ENCODE measurements at regions not wholly inside any gene's neighbourhood (a gene's known extent, or its start where the extent isn't known, plus 50 kb on each side); places are given as distances from the start of the nearest gene placed in this dataset.
"Not testable (repeated sequence)": the region's sequence is repeated elsewhere in the genome, so short reads cannot be mapped to it uniquely, and the experiment has no call there.

DNA sequence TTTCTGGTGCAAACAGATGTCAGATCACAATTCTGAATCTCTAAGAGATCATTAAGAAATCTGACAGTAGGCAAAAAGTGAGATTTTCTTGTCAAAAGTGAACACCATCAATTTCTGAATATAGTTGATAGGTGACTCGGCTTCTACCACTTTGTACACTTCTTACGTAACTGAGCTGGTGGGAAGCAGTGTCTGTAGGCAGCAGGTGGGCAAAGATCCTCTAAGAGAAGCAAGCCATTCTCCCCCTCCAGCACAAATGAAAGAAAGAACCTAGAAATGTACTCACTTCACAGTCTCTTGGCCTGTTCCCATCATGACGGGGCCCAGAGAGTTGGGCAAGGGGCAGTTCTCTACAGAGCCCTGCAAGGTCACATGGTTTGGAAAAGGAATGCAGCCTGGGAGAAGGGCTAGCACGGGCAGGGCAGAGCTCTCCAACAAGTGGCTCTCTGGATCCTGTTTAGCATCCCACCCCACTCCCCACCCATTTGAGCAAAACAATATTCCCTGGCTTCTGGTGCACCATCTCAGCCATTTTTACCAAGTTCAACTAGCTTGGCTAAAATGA lies 412.6 kb downstream of the LTN1 start:
- no peak for DNase-seq

GRCh38 chr21:28568692-28569091 lies 424.0 kb downstream of the LTN1 start:
- DNase-seq, result no peak

GRCh38 chr21:28563933-28564332 lies 428.7 kb downstream of the LTN1 start:
- DNase-seq, result not testable (repeated sequence)

DNA sequence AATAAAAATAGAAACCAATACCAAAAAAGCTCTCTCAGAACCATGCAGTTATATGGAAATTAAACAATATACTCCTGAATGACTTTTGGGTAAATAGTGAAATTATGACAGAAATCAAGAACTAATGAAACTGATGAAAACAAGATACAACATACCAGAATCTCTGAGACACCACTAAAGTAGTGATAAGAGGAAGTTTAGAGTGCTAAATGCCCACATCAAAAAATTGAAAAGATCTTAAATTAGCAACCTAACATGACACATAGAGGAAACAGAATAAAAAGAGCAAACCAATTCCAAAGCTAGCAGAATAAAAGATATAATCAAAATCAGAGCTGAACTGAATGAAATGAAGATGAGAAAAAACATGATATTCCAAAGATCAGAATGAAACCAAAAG lies 430.9 kb downstream of the LTN1 start:
- no peak for DNase-seq

DNA sequence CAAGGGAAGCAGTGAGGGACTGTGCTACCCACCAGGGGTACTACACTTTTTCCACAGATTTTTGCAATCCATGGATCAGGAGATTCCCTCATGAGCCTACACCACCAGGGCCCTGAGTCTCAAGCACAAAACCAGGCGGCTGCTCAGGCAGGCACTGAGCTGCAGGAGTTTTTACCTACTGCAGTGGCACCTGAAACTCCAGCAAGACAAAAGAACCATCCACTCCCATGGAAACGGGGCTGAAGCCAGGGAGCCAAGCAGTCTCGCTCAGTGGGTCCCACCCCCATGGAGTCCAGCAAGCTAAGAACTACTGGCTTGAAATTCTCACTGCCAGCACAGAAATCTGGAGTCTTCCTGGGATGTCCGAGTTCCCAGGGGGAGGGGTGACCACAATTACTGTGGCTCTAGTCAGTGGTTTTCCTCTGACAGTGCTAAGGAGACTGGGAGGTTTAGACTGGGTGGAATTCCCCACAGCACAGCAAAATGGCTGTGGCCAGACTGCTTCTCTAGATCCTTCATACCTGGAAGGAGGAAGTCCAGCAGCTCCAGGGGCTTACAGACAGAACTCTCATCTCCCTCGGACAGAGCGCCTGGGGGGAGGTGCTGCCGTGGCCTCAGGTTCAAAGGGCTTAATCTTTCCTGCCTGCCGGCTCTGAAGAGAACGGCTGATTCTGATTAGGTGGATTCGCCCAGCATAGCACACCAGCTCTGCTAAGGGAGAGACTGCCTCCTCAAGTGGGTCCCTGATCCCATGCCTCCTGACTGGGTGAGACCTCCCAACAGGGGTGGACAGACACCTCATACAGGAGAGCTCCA lies 437.8 kb downstream of the LTN1 start:
- no peak for DNase-seq

DNA sequence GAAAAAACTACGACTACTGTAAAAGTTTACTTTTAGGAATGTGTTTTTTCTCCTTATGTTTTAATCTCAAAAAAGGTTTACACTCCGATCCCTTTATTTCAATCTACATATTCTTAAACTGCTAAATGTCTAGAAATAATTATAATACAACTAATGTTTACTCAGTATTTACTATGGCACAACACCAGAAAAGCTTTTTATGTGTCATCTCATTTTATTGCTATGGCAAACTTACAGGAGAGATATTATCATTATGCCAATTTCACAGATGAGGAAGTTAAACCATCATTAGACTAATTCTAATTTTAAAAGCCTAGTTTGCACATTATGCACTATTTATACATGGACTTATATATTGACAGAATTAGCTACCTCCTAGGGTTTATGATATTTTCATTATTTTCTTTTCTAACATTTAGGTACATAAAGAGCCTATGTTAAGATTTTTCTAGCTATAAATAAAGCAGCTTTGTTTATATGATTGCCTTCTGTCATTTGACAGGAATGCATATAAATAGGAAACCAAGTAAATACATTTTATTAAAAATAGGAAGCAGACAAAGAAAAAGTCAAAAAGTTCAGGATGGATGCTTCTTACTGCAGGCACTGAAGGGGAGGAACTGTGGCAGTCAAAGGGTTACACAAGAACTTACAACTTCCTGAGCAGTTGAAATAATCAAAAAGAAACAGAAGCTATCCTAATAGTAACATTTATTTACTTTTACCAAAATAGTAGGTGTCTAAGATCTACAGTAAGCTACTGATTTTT lies 442.4 kb downstream of the LTN1 start:
- no peak for DNase-seq

GRCh38 chr21:28548291-28548690 lies 444.4 kb downstream of the LTN1 start:
- DNase-seq, result no peak

DNA sequence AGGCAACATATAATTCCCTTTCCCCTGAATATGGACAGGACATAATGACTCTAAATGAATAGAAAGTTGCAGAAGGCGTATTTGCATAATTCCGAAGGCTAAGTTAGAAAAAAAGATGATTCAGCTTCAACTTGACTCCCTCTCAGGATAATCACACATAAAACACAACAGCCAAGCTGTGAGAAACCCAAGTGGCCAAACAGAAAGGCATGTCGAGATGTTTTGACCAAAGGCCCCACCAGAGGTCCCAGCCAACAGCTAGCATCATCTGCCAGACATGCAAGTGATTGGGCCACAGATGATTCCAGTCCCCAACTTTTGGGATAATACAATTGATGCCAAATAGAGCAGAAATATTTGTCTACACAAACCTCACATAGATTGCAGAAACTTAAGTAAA lies 444.9 kb downstream of the LTN1 start:
- no peak for DNase-seq

GRCh38 chr21:28543975-28544374 lies 448.7 kb downstream of the LTN1 start:
- DNase-seq, result no peak

GRCh38 chr21:28541371-28542112 lies 451.1 kb downstream of the LTN1 start:
- DNase-seq, result no peak

- DNase-seq, result no peak
These were observed 452.2 kb downstream of the LTN1 start for GRCh38 chr21:28540514-28540913.

DNA sequence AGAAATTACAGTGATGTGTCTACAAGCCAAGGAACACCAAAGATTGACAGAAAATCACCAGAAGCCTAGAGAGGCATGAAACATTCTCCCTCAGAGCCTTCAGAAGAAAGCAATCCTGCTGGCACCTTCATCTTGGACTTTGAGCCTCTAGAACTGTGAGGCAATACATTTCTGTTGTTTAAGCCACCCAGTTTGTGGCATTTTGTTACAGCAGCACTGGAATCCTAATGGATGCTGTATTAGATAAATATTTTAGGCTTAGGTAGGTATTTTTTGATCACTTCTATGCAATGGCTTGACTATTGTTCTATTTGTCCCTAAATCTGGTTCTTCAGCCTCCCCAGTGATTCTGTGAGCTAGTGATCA lies 453.1 kb downstream of the LTN1 start:
- DNase-seq, result no peak

- DNase-seq, result no peak
These were observed 453.6 kb downstream of the LTN1 start for GRCh38 chr21:28538987-28539622.

DNA sequence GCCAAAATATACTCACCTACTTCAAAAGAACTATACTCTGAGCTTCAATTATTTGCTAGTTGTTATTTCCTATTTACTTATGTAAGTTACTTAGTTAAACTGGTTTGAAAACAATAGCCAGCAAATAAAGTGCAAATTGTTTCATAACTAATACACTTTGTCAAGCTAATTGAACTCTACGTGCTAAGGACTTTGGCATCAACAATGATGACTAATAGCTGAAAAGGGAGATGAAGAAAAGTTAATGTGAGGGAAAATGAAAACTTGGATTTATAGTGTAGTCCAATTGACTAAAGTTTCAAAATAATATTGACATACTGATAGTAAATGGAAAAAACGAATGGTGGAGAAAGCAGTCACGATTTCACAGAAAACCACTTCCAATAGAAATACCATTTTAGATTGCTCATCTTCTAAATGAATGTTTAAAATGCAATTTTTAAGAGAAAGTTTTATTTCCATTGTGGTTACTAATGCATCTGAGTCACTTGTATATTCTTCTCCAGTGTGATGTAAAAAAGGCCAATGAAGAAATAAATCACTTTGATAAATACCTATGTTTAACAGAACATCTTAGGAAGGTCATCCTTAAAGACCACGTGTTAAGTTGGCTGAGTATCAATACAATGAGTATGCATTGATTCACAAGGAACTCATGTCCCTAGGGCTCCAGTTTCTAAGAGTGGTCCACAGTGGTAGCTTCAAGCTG lies 455.2 kb downstream of the LTN1 start:
- DNase-seq, result no peak

DNA sequence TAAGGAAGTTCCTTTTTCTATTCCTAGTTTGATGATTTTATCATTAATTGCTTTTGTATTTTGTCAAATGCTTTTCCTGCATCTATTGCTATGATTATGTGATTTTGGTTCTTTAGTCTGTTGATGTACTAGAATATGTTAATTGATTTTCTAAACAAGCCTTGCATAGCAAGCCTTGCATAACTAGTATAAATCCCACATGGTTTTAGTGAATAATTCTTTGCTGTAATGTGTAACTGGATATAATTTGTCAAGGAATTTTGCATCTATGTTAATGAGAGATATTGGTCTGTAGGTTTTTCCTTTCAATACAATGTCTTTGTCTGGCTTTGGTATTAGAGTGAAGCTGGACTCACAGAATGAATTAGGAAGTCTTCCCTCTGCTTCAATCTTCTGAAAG lies 460.2 kb downstream of the LTN1 start:
- DNase-seq, result no peak

- DNase-seq, result no peak
These were observed 469.3 kb downstream of the LTN1 start for GRCh38 chr21:28523367-28523766.

DNA sequence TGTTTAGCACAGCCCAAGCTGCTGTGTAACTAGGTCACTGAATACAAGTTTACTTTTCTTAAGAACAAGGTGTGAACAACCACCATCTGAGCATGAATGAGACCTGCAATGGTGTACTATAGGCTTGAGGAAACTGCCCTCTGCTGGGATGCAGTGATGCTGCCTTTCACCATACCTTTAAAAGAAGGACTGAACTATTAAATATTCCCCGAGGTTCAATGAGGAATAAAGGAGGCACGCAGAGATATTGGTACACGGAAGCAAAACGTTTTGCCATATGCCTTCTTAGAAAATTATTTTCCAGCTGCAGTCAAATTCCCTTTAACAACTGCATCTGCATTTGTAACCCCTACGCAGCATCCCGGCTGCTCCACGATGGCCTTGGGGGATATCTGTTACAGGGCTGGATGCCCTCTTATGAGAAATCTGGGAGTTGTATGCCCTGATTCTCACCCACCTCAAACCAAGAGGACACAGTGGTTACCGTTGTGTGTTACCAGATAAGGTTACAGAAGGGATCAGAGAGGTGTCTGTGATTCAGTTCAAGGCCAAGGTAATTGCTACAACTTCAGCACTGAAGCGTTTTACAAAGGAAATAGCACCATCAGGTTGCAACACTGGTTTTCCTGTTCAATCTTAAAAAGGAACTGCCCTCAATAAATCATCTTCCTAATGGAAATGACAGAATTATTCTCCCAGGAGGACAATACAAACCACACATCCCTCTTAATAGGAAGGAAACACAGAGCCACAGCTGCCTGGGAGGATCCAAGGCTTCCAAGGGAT lies 470.5 kb downstream of the LTN1 start:
- no peak for DNase-seq

GRCh38 chr21:28518630-28519029 lies 474.0 kb downstream of the LTN1 start:
- DNase-seq, result no peak

GRCh38 chr21:28516991-28517592 lies 475.6 kb downstream of the LTN1 start:
- peak; percentile 5 for DNase-seq

- no peak for DNase-seq
These were observed 476.7 kb downstream of the LTN1 start for GRCh38 chr21:28516021-28516420.

GRCh38 chr21:28513428-28513827 lies 479.2 kb downstream of the LTN1 start:
- no peak for DNase-seq

Data from KG1 (cell line).